DND-41 (cell line): ENCODE measurements at regions not wholly inside any gene's neighbourhood (a gene's known extent, or its start where the extent isn't known, plus 50 kb on each side); places are given as distances from the start of the nearest gene placed in this dataset.

Experiments used
- ATAC-seq: fragments of 200-7000 bp; cut with Tn5 transposase; 3 replicates; pipeline ENCODE4 v1.9.1; 2021; ENCODE audit warnings: low read depth; ENCODE audit not compliant: insufficient read depth
- DNase-seq: peaks from one replicate; pipeline ENCODE4 v3.0.0-alpha.2; 2020
- H2AFZ ChIP-seq: 2 replicates; pipeline ENCODE4 v1.6.0; 2012; ENCODE audit warnings: low read depth, low read length
- H3K27ac ChIP-seq: 2 replicates; pipeline ENCODE4 v1.5.1; 2012; ENCODE audit warnings: low read length, inconsistent platforms
- H3K27me3 ChIP-seq: fragments of 200-600 bp; sonication (generic); 2 replicates; pipeline ENCODE4 v1.6.0; 2012; ENCODE audit warnings: low read length, mild to moderate bottlenecking, inconsistent platforms; ENCODE audit not compliant: insufficient read depth, poor library complexity
- H3K36me3 ChIP-seq: 2 replicates; pipeline ENCODE4 v1.5.1; 2012; ENCODE audit warnings: low read length, inconsistent platforms; ENCODE audit not compliant: insufficient read depth
- H3K4me1 ChIP-seq: 2 replicates; pipeline ENCODE4 v1.5.1; 2012; ENCODE audit warnings: mild to moderate bottlenecking, low read length; ENCODE audit not compliant: insufficient read depth
- H3K4me2 ChIP-seq: 2 replicates; pipeline ENCODE4 v1.6.0; 2012; ENCODE audit warnings: mild to moderate bottlenecking, moderate library complexity, low read length, inconsistent platforms; ENCODE audit not compliant: insufficient read depth
- H3K4me3 ChIP-seq, 2 experiments: fragments of 200-600 bp in 1 of 2; shearing (Covaris generic) in 1 of 2; 2 replicates each; pipeline ENCODE4 v1.5.1; 2012 to 2016; ENCODE audit warnings: inconsistent platforms in 2 of 2, low read length in 2 of 2, mild to moderate bottlenecking in 2 of 2, low read depth in 1 of 2, moderate library complexity in 1 of 2
- H3K79me2 ChIP-seq: 2 replicates; pipeline ENCODE4 v1.6.0; 2012; ENCODE audit warnings: low read length, inconsistent platforms; ENCODE audit not compliant: insufficient read depth
- H3K9ac ChIP-seq: 2 replicates; pipeline ENCODE4 v1.6.0; 2012; ENCODE audit warnings: low read depth, mild to moderate bottlenecking, inconsistent platforms, low read length, moderate library complexity
- H3K9me3 ChIP-seq: 2 replicates; pipeline ENCODE4 v1.5.1; 2012; ENCODE audit warnings: low read length, moderate library complexity, mild to moderate bottlenecking, inconsistent platforms; ENCODE audit not compliant: insufficient read depth, severe bottlenecking
- H4K20me1 ChIP-seq: 2 replicates; pipeline ENCODE4 v1.6.0; 2012; ENCODE audit warnings: low read length; ENCODE audit not compliant: insufficient read depth
- CTCF ChIP-seq: IDR thresholded peaks from 2 replicates; pipeline ENCODE4 v1.5.1; 2012; ENCODE audit warnings: borderline replicate concordance, low read length, moderate library complexity, mild to moderate bottlenecking; ENCODE audit not compliant: poor library complexity, severe bottlenecking; ENCODE audit errors: extremely low read depth
- EZH2 ChIP-seq: IDR thresholded peaks from 3 replicates; pipeline ENCODE4 v1.6.1; 2012; ENCODE audit warnings: borderline replicate concordance, low read depth, mild to moderate bottlenecking, moderate library complexity, low read length, inconsistent platforms; ENCODE audit not compliant: severe bottlenecking

GRCh38 chr4:12459126-12459525 is 1025.0 kb downstream of the RAB28 start:
- H4K20me1 ChIP-seq: no peaks in the 10 kb centered on the region
- no peaks in the 10 kb centered on the region for H3K27me3 ChIP-seq
- no peak overlapping the region for H2AFZ ChIP-seq
- no peak overlapping the region for H3K4me2 ChIP-seq
- H3K4me3 ChIP-seq: no peak overlapping the region
- H3K9ac ChIP-seq: no peak overlapping the region
- H3K4me1 ChIP-seq: no peaks in the 10 kb centered on the region
- H3K79me2 ChIP-seq: no peaks in the 10 kb centered on the region
- ATAC-seq: no peak
- TF ChIP-seq CTCF (no peak), EZH2 (no peak)
- H3K9me3 ChIP-seq: peaks cover 2% of the 10 kb centered on the region
- DNase-seq: no peak
- no peak overlapping the region for H3K27ac ChIP-seq
- H3K36me3 ChIP-seq: no peaks in the 10 kb centered on the region

DNA sequence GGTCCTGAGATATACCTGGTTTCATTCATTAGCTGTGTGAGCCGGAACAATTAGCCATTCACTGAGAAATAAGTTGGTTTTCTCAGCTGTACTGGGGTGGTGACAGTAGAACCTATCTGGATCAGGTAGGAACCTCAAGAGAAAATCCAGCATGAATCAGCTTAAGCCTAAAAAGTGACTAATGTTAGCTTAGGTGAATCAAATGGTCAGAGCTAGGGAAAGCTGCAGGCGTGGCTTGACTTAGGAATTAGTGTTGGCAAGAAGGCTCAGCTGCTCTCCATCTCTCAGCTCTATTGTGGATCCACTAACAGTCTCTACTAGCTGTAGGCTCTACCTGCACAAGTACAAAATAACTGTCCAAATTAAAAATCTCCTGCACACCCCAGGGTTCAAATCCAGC is 1025.5 kb downstream of the RAB28 start:
- ATAC-seq: no peak
- Histone ChIP-seq H4K20me1 (no peaks in the 10 kb centered on the region), H3K27ac (no peak overlapping the region), H2AFZ (no peak overlapping the region), H3K36me3 (no peaks in the 10 kb centered on the region), H3K4me1 (no peaks in the 10 kb centered on the region), H3K4me3 (no peak overlapping the region), H3K9ac (no peak overlapping the region), H3K4me2 (no peak overlapping the region), H3K9me3 (peaks cover 2% of the 10 kb centered on the region), H3K27me3 (no peaks in the 10 kb centered on the region), H3K79me2 (no peaks in the 10 kb centered on the region)
- TF ChIP-seq EZH2: no peak
- TF ChIP-seq CTCF: no peak
- DNase-seq: no peak

- Histone ChIP-seq H3K27ac (no peak overlapping the region), H3K36me3 (no peaks in the 10 kb centered on the region), H4K20me1 (no peaks in the 10 kb centered on the region), H3K4me3 (no peak overlapping the region), H3K4me2 (no peak overlapping the region), H3K27me3 (no peaks in the 10 kb centered on the region), H2AFZ (no peak overlapping the region), H3K9ac (no peak overlapping the region), H3K9me3 (peaks cover 3% of the 10 kb centered on the region), H3K79me2 (no peaks in the 10 kb centered on the region), H3K4me1 (no peaks in the 10 kb centered on the region)
- TF ChIP-seq EZH2: no peak
- TF ChIP-seq CTCF: no peak
- ATAC-seq: no peak
- no peak for DNase-seq
These were observed 1023.6 kb upstream of the HS3ST1 start for GRCh38 chr4:12452291-12452690.

GRCh38 chr4:12447451-12447850 is 1018.8 kb upstream of the HS3ST1 start:
- Histone ChIP-seq H3K4me2 (no peak overlapping the region), H3K79me2 (no peaks in the 10 kb centered on the region), H3K27ac (no peak overlapping the region), H3K27me3 (no peaks in the 10 kb centered on the region), H3K4me3 (no peak overlapping the region), H2AFZ (no peak overlapping the region), H3K36me3 (no peaks in the 10 kb centered on the region), H3K4me1 (no peaks in the 10 kb centered on the region), H3K9me3 (peaks cover 3% of the 10 kb centered on the region), H4K20me1 (no peaks in the 10 kb centered on the region), H3K9ac (no peak overlapping the region)
- TF ChIP-seq CTCF (no peak), EZH2 (no peak)
- DNase-seq (no peak), ATAC-seq (no peak)
